SK-N-SH (cell line): ENCODE measurements at regions not wholly inside any gene's neighbourhood (a gene's known extent, or its start where the extent isn't known, plus 50 kb on each side); places are given as distances from the start of the nearest gene placed in this dataset.

Experiments used
- CTCF ChIA-PET: fragments of 300-600, 350-600 bp; formaldehyde crosslinking; extraction: SDS; loops from one replicate; lab custom pipeline; 2021; lab: Yijun Ruan, JAX
- POLR2A ChIA-PET: fragments of 350-600 bp; sonication (Branson Sonifier 250); formaldehyde crosslinking; extraction: SDS; loops from one replicate; lab custom pipeline; 2020; ENCODE audit warnings: antibody characterized with exemption, inconsistent platforms; lab: Yijun Ruan, JAX
- DNase-seq: peaks from one replicate; pipeline ENCODE4 v3.0.0; 2012
- H2AFZ ChIP-seq: fragments of 200-600 bp; sonication (generic); 2 replicates; pipeline ENCODE4 v1.8.1; 2016; ENCODE audit warnings: antibody characterized with exemption, mild to moderate bottlenecking, low read depth
- H3F3A ChIP-seq: fragments of 200-600 bp; sonication (generic); replicated peaks from 2 replicates; pipeline ENCODE3; 2016; ENCODE audit warnings: antibody characterized with exemption, mild to moderate bottlenecking; ENCODE audit not compliant: insufficient read depth
- H3K27ac ChIP-seq, 2 experiments: fragments of 200-500 bp in 1 of 2; fragments of 200-600 bp in 1 of 2; sonication (Bioruptor generic) in 1 of 2; sonication (generic), shearing (Covaris generic) in 1 of 2; 2 replicates each; pipeline versions ENCODE4 v1.5.1 to v1.6.1; 2014 to 2016; ENCODE audit warnings: low read depth in 2 of 2, inconsistent platforms in 1 of 2, low read length in 1 of 2, mild to moderate bottlenecking in 1 of 2, mixed read lengths in 1 of 2
- H3K27me3 ChIP-seq: fragments of 200-600 bp; sonication (generic), shearing (Covaris generic); 2 replicates; pipeline ENCODE4 v1.6.1; 2016; ENCODE audit warnings: mixed run types; ENCODE audit not compliant: insufficient read depth
- H3K36me3 ChIP-seq, 2 experiments: fragments of 200-500 bp in 1 of 2; fragments of 200-600 bp in 1 of 2; sonication (Bioruptor generic) in 1 of 2; sonication (generic) in 1 of 2; replicated peaks in 1 of 2; 2 replicates each; pipeline versions ENCODE3 to v1.5.1; 2014 to 2016; ENCODE audit warnings: low read length in 1 of 2, mild to moderate bottlenecking in 1 of 2; ENCODE audit not compliant: insufficient read depth in 2 of 2, control insufficient read depth in 1 of 2
- H3K4me1 ChIP-seq, 2 experiments: fragments of 200-500 bp in 1 of 2; fragments of 200-600 bp in 1 of 2; sonication (Bioruptor generic) in 1 of 2; sonication (generic), shearing (Covaris generic) in 1 of 2; 2 replicates each; pipeline versions ENCODE4 v1.5.1 to v1.6.1; 2014 to 2016; ENCODE audit warnings: low read depth in 1 of 2, low read length in 1 of 2, mixed run types in 1 of 2; ENCODE audit not compliant: insufficient read depth in 2 of 2, control insufficient read depth in 1 of 2
- H3K4me2 ChIP-seq: fragments of 200-600 bp; sonication (generic), shearing (Covaris generic); 2 replicates; pipeline ENCODE4 v1.6.1; 2017; ENCODE audit warnings: mixed run types
- H3K4me3 ChIP-seq, 2 experiments: fragments of 200-500 bp in 1 of 2; fragments of 200-600 bp in 1 of 2; sonication (Bioruptor generic) in 1 of 2; sonication (generic), shearing (Covaris generic) in 1 of 2; 2 replicates each; pipeline versions ENCODE4 v1.5.1 to v1.8.1; 2014 to 2016; ENCODE audit warnings: low read depth in 2 of 2, inconsistent platforms in 1 of 2, low read length in 1 of 2, mild to moderate bottlenecking in 1 of 2, mixed read lengths in 1 of 2, moderate library complexity in 1 of 2
- H3K79me2 ChIP-seq: fragments of 200-600 bp; sonication (generic); 2 replicates; pipeline ENCODE4 v1.8.1; 2017; ENCODE audit warnings: mild to moderate bottlenecking; ENCODE audit not compliant: insufficient read depth
- H3K9ac ChIP-seq: fragments of 200-600 bp; sonication (generic); 2 replicates; pipeline ENCODE4 v1.6.1; 2017; ENCODE audit warnings: mixed run types
- H3K9me2 ChIP-seq: fragments of 200-600 bp; sonication (generic); 2 replicates; pipeline ENCODE4 v1.6.1; 2017; ENCODE audit warnings: mixed run types
- H3K9me3 ChIP-seq: fragments of 200-600 bp; sonication (generic); 2 replicates; pipeline ENCODE4 v1.6.1; 2017; ENCODE audit warnings: mixed run types, mild to moderate bottlenecking, moderate library complexity
- H4K20me1 ChIP-seq: fragments of 200-600 bp; sonication (generic); 2 replicates; pipeline ENCODE4 v1.6.1; 2017; ENCODE audit warnings: mild to moderate bottlenecking, mixed run types; ENCODE audit not compliant: insufficient read depth
- ELF1 ChIP-seq: IDR thresholded peaks from 2 replicates; pipeline ENCODE4 v1.4.0; 2012
- EP300 ChIP-seq, 2 experiments: IDR thresholded peaks; 2 replicates each; pipeline versions ENCODE4 v1.4.0 to v1.6.1; 2012; ENCODE audit warnings: borderline replicate concordance in 1 of 2, low read depth in 1 of 2, low read length in 1 of 2
- EZH2phosphoT487 ChIP-seq: fragments of 200-600 bp; sonication (generic); IDR thresholded peaks from 2 replicates; pipeline ENCODE4 v1.6.1; 2017; ENCODE audit warnings: low read depth, mixed run types, mild to moderate bottlenecking, antibody characterized with exemption, moderate library complexity, borderline replicate concordance
- FOSL2 ChIP-seq: IDR thresholded peaks from 2 replicates; pipeline ENCODE4 v1.4.0; 2012; ENCODE audit warnings: low read depth, mild to moderate bottlenecking, moderate library complexity, borderline replicate concordance
- FOXJ3 ChIP-seq: sonication (generic); formaldehyde crosslinking; IDR thresholded peaks from 2 replicates; pipeline ENCODE4 v1.5.1; 2020; ENCODE audit warnings: mild to moderate bottlenecking, missing genetic modification reagents
- FOXM1 ChIP-seq: IDR thresholded peaks from 2 replicates; pipeline ENCODE4 v1.4.0; 2012; ENCODE audit warnings: low read depth, mild to moderate bottlenecking
- GATA2 ChIP-seq: sonication (generic); formaldehyde crosslinking; IDR thresholded peaks from 2 replicates; pipeline ENCODE4 v1.5.0; 2020; ENCODE audit warnings: mild to moderate bottlenecking, missing genetic modification reagents
- JUND ChIP-seq: IDR thresholded peaks from 2 replicates; pipeline ENCODE4 v1.4.0; 2012
- MEF2A ChIP-seq: IDR thresholded peaks from 2 replicates; pipeline ENCODE4 v1.4.0; 2012; ENCODE audit warnings: low read depth, borderline replicate concordance
- MXI1 ChIP-seq: IDR thresholded peaks from 2 replicates; pipeline ENCODE4 v1.6.1; 2012; ENCODE audit warnings: mild to moderate bottlenecking, low read depth, low read length, improper control_type of control experiment
- NFIC ChIP-seq: IDR thresholded peaks from 2 replicates; pipeline ENCODE4 v1.4.0; 2012; ENCODE audit warnings: borderline replicate concordance
- NRF1 ChIP-seq: IDR thresholded peaks from 2 replicates; pipeline ENCODE4 v1.6.1; 2012; ENCODE audit warnings: low read depth, mild to moderate bottlenecking, low read length
- RAD21 ChIP-seq: IDR thresholded peaks from 2 replicates; pipeline ENCODE4 v1.6.1; 2012; ENCODE audit warnings: mild to moderate bottlenecking, low read length
- RXRA ChIP-seq: IDR thresholded peaks from 2 replicates; pipeline ENCODE4 v1.4.0; 2012; ENCODE audit warnings: low read depth, mild to moderate bottlenecking, borderline replicate concordance
- SIN3A ChIP-seq: IDR thresholded peaks from 2 replicates; pipeline ENCODE4 v1.6.1; 2012; ENCODE audit warnings: low read depth, mild to moderate bottlenecking, low read length, moderate library complexity, borderline replicate concordance
- TAF1 ChIP-seq: IDR thresholded peaks from 2 replicates; pipeline ENCODE4 v1.6.1; 2012; ENCODE audit warnings: low read depth, mild to moderate bottlenecking, low read length, moderate library complexity, borderline replicate concordance
- TCF12 ChIP-seq: IDR thresholded peaks from 2 replicates; pipeline ENCODE4 v1.4.0; 2012
- TEAD4 ChIP-seq: IDR thresholded peaks from 2 replicates; pipeline ENCODE4 v1.4.0; 2012; ENCODE audit warnings: mild to moderate bottlenecking, borderline replicate concordance; ENCODE audit not compliant: insufficient read depth
- WGBS: methylation state at CpG from one replicate; pipeline ENCODE4 v1.1.6; 2017; ENCODE audit warnings: low lambda C conversion rate; 5-methylcytosine and 5-hydroxymethylcytosine counted together
- TF ChIP-seq, protein P1 (sequence below): IDR thresholded peaks from 2 replicates; pipeline ENCODE4; 2012
- TF ChIP-seq, protein P2 (sequence below): IDR thresholded peaks from 2 replicates; pipeline ENCODE4 v1.6.1; 2012; ENCODE audit warnings: mild to moderate bottlenecking, low read depth, low read length, moderate library complexity
- TF ChIP-seq, protein P3 (sequence below): IDR thresholded peaks from 2 replicates; pipeline ENCODE4 v1.4.0; 2012; ENCODE audit warnings: low read depth
- TF ChIP-seq, protein P4 (sequence below): IDR thresholded peaks from 2 replicates; pipeline ENCODE4 v1.4.0; 2012; ENCODE audit warnings: low read depth, borderline replicate concordance

DNA sequence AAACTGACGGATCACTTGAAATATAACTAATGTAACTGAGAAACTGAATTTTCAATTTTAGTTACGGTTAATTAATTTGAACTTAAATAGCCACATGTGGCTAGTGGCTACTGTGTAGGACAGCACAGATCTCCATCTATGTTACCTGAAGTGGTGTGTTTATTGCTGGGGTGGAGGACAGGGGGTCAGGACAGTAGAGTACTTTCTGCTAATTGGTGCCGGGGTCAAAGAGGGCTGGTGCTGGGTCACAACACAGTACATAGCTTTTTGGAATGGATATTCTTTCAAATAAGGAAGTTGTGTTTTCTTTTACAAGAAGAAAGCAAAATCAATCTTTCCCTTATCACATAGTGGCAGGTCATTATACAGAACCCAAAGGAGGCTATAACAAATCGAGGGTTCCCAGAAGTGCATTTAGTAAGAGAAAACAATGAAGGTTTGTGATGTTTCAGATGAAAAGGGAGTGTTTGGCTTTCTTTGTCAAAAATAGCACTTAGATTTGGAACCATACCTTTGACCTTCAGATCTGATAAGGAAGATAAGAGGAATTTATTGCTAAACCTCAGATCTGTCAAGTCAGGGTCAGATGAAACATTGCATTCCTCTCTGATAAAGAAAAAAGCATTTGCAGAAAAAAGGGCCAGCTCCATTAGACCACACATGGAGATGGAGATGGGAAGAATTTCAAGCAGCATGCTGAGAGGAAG is 384.5 kb downstream of the AASDHPPT start:
- H3K4me3 ChIP-seq = no peak overlapping the region
- H3K4me2 ChIP-seq = no peak overlapping the region
- POLR2A ChIA-PET = no interaction called here
- H2AFZ ChIP-seq = no peak overlapping the region; the same call in 1 of the 2 replicates
- no peaks in the 10 kb centered on the region for H3K79me2 ChIP-seq
- no peaks in the 10 kb centered on the region for H3K27me3 ChIP-seq
- H3F3A ChIP-seq = peaks cover 3% of the 10 kb centered on the region
- peaks cover 0 to 5% of the 10 kb centered on the region in 2 experiments; a peak in 2 of 4 replicates for H3K4me1 ChIP-seq
- 57% methylated on average over 4 of the region's 4 CpGs for WGBS
- no peak overlapping the region for H3K27ac ChIP-seq
- no peak for DNase-seq
- no peaks in the 10 kb centered on the region for H4K20me1 ChIP-seq
- H3K9me2 ChIP-seq = no peaks in the 10 kb centered on the region
- no peaks in the 10 kb centered on the region for H3K9me3 ChIP-seq
- H3K36me3 ChIP-seq = no peaks in the 10 kb centered on the region
- CTCF ChIA-PET = no interaction called here
- TF ChIP-seq TAF1 = no peak
- TF ChIP-seq, protein P1, sequence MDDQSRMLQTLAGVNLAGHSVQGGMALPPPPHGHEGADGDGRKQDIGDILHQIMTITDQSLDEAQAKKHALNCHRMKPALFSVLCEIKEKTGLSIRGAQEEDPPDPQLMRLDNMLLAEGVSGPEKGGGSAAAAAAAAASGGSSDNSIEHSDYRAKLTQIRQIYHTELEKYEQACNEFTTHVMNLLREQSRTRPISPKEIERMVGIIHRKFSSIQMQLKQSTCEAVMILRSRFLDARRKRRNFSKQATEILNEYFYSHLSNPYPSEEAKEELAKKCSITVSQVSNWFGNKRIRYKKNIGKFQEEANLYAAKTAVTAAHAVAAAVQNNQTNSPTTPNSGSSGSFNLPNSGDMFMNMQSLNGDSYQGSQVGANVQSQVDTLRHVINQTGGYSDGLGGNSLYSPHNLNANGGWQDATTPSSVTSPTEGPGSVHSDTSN = peak; percentile 87
- TF ChIP-seq FOXM1 = no peak
- TF ChIP-seq EP300 (IDR thresholded peaks at IDR 0.05; ENCODE audit: borderline replicate concordance in 1 of 2, low read depth in 1 of 2, low read length in 1 of 2) = peak in 1 of 2 experiments; percentile 82; a peak in 2 of 4 replicates
- no peak for TF ChIP-seq SIN3A
- TF ChIP-seq TEAD4 = peak; percentile 80; the same call in 1 of the 2 replicates
- 0 out of 2 replicates have a peak, but pooled peaks have one; percentile 3 for TF ChIP-seq FOSL2
- TF ChIP-seq MEF2A = peak; percentile 56; the same call in 1 of the 2 replicates
- TF ChIP-seq FOXJ3 (CRISPR knock-in tag) = no peak
- TF ChIP-seq, protein P2, sequence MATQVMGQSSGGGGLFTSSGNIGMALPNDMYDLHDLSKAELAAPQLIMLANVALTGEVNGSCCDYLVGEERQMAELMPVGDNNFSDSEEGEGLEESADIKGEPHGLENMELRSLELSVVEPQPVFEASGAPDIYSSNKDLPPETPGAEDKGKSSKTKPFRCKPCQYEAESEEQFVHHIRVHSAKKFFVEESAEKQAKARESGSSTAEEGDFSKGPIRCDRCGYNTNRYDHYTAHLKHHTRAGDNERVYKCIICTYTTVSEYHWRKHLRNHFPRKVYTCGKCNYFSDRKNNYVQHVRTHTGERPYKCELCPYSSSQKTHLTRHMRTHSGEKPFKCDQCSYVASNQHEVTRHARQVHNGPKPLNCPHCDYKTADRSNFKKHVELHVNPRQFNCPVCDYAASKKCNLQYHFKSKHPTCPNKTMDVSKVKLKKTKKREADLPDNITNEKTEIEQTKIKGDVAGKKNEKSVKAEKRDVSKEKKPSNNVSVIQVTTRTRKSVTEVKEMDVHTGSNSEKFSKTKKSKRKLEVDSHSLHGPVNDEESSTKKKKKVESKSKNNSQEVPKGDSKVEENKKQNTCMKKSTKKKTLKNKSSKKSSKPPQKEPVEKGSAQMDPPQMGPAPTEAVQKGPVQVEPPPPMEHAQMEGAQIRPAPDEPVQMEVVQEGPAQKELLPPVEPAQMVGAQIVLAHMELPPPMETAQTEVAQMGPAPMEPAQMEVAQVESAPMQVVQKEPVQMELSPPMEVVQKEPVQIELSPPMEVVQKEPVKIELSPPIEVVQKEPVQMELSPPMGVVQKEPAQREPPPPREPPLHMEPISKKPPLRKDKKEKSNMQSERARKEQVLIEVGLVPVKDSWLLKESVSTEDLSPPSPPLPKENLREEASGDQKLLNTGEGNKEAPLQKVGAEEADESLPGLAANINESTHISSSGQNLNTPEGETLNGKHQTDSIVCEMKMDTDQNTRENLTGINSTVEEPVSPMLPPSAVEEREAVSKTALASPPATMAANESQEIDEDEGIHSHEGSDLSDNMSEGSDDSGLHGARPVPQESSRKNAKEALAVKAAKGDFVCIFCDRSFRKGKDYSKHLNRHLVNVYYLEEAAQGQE = no peak
- TF ChIP-seq EZH2phosphoT487 = no peak
- TF ChIP-seq GATA2 (CRISPR knock-in tag) = no peak
- TF ChIP-seq, protein P3, sequence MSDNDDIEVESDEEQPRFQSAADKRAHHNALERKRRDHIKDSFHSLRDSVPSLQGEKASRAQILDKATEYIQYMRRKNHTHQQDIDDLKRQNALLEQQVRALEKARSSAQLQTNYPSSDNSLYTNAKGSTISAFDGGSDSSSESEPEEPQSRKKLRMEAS = no peak
- peak; percentile 68 for TF ChIP-seq JUND
- no peak for TF ChIP-seq ELF1
- TF ChIP-seq MXI1 = no peak
- peak; percentile 77 for TF ChIP-seq TCF12
- TF ChIP-seq, protein P4, sequence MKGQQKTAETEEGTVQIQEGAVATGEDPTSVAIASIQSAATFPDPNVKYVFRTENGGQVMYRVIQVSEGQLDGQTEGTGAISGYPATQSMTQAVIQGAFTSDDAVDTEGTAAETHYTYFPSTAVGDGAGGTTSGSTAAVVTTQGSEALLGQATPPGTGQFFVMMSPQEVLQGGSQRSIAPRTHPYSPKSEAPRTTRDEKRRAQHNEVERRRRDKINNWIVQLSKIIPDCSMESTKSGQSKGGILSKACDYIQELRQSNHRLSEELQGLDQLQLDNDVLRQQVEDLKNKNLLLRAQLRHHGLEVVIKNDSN = no peak
- peak; percentile 48; the same call in 1 of the 2 replicates for TF ChIP-seq NFIC
- TF ChIP-seq RXRA = peak; percentile 86
- TF ChIP-seq NRF1 = no peak
- no peak for TF ChIP-seq RAD21
- no peak overlapping the region for H3K9ac ChIP-seq
